ENCODE measurements at regions not wholly inside any gene's neighbourhood (a gene's known extent, or its start where the extent isn't known, plus 50 kb on each side); places are given as distances from the start of the nearest gene placed in this dataset.

DNA sequence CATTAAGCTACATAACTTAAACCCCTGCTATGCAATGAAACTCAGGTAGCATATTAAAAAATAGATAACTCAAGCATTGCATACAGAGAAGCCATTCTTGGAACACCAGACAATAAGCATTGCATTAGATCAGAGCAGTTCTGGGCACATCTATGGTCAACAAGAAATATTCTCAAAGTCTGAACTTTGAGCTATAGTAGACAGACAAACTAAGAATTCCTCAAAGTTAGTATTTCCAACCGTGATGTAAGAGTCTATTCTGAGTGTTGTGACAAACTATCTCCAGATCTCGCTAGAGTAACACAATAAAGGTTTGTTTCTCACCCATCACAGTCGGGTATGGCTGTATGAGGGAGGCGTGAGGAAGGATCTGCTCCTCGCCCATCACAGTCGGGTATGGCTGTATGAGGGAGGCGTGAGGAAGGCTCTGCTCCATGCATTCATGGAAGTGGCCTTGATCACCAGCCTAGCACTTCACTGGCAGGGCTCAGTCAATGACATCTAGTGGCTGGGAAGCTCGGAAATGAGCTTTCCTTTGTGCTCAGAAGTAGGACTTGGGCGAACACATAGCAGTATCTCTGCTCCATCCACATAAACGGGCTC, 61.6 kb upstream of the ANKRD1 start:
- Histone ChIP-seq H3K27ac (replicated peaks) (no peak overlapping the region), H3K27me3 (ENCODE audit: insufficient read depth, poor library complexity, severe bottlenecking) (no peaks in the 10 kb centered on the region), H3K4me3 (replicated peaks; ENCODE audit: insufficient read depth, low read length) (no peak overlapping the region)
- DNase-seq (ENCODE audit: low read depth in 1 of 2, low spot score in 1 of 2), result no peak
- no peak for TF ChIP-seq GABPA (IDR thresholded peaks at IDR 0.05; ENCODE audit: low read depth)
- TF ChIP-seq, protein P1, sequence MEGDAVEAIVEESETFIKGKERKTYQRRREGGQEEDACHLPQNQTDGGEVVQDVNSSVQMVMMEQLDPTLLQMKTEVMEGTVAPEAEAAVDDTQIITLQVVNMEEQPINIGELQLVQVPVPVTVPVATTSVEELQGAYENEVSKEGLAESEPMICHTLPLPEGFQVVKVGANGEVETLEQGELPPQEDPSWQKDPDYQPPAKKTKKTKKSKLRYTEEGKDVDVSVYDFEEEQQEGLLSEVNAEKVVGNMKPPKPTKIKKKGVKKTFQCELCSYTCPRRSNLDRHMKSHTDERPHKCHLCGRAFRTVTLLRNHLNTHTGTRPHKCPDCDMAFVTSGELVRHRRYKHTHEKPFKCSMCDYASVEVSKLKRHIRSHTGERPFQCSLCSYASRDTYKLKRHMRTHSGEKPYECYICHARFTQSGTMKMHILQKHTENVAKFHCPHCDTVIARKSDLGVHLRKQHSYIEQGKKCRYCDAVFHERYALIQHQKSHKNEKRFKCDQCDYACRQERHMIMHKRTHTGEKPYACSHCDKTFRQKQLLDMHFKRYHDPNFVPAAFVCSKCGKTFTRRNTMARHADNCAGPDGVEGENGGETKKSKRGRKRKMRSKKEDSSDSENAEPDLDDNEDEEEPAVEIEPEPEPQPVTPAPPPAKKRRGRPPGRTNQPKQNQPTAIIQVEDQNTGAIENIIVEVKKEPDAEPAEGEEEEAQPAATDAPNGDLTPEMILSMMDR (IDR thresholded peaks at IDR 0.05; ENCODE audit: insufficient read depth, low read length), result no peak
- TF ChIP-seq, protein P2, sequence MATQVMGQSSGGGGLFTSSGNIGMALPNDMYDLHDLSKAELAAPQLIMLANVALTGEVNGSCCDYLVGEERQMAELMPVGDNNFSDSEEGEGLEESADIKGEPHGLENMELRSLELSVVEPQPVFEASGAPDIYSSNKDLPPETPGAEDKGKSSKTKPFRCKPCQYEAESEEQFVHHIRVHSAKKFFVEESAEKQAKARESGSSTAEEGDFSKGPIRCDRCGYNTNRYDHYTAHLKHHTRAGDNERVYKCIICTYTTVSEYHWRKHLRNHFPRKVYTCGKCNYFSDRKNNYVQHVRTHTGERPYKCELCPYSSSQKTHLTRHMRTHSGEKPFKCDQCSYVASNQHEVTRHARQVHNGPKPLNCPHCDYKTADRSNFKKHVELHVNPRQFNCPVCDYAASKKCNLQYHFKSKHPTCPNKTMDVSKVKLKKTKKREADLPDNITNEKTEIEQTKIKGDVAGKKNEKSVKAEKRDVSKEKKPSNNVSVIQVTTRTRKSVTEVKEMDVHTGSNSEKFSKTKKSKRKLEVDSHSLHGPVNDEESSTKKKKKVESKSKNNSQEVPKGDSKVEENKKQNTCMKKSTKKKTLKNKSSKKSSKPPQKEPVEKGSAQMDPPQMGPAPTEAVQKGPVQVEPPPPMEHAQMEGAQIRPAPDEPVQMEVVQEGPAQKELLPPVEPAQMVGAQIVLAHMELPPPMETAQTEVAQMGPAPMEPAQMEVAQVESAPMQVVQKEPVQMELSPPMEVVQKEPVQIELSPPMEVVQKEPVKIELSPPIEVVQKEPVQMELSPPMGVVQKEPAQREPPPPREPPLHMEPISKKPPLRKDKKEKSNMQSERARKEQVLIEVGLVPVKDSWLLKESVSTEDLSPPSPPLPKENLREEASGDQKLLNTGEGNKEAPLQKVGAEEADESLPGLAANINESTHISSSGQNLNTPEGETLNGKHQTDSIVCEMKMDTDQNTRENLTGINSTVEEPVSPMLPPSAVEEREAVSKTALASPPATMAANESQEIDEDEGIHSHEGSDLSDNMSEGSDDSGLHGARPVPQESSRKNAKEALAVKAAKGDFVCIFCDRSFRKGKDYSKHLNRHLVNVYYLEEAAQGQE (IDR thresholded peaks at IDR 0.05; ENCODE audit: insufficient replicate concordance, low read depth), result no peak
- TF ChIP-seq POLR2AphosphoS5 (IDR thresholded peaks at IDR 0.05; ENCODE audit: low read depth), result no peak
- TF ChIP-seq SPI1 (IDR thresholded peaks at IDR 0.05; ENCODE audit: borderline replicate concordance, low read depth), result no peak

DNA sequence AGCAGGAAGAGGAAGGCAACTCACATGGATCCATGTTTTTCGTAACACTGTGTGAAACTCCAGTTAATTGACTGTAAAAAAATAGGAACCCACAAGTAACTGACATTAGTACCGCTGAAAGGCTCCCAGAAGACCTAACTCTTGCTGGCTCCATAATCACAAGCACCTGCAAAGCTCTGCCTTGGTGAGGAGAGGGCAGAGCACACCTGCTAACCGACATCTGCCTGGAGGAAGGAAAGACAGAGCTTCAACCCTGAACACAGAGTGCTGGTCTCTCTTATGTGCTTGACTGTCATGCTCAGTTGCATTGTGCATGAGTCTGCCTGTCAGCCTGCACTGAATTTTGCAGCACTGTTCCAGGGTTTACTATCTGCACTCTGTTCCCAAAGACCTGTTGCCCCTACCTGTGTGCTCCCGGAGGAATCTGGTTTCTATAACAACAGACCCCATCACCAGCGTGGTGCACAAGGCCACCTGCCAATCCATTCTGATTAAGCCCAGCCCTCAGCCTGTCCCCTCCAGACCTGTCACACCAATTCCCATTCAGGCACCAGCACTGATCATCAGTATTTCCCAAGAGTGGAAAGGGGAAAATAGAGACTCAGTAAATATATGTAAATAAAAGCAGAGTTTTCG, 63.1 kb upstream of the ANKRD1 start:
- no peak for DNase-seq (ENCODE audit: low read depth in 1 of 2, low spot score in 1 of 2)
- no peak overlapping the region for H3K4me3 ChIP-seq (replicated peaks; ENCODE audit: insufficient read depth, low read length)
- H3K27ac ChIP-seq (replicated peaks), result no peak overlapping the region
- H3K27me3 ChIP-seq (ENCODE audit: insufficient read depth, poor library complexity, severe bottlenecking), result no peaks in the 10 kb centered on the region
- TF ChIP-seq, protein P1 (IDR thresholded peaks at IDR 0.05; ENCODE audit: insufficient read depth, low read length), result no peak
- TF ChIP-seq SPI1 (IDR thresholded peaks at IDR 0.05; ENCODE audit: borderline replicate concordance, low read depth), result no peak
- TF ChIP-seq, protein P2 (IDR thresholded peaks at IDR 0.05; ENCODE audit: insufficient replicate concordance, low read depth), result no peak
- no peak for TF ChIP-seq GABPA (IDR thresholded peaks at IDR 0.05; ENCODE audit: low read depth)
- TF ChIP-seq POLR2AphosphoS5 (IDR thresholded peaks at IDR 0.05; ENCODE audit: low read depth), result no peak

DNA sequence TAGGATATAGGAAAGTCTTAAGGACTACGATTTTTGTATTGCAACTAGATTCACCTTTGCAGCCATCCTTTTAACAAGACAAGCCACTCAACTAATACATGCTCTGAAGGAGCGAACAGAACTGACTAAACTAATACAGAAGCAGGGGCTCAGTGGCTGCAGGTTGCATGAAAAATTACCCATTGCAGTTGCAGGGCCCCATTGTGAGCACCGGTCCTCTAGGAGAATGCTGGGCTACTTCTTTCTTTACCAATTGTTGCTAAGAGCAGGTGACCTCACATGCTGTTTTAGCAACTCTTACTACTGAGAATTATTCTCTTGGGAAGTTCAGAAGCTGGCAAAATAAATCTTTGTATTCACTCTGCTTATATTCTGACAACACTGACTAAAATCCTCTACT, 64.0 kb upstream of the ANKRD1 start:
- Histone ChIP-seq H3K27me3 (ENCODE audit: insufficient read depth, poor library complexity, severe bottlenecking) (no peaks in the 10 kb centered on the region), H3K27ac (replicated peaks) (no peak overlapping the region), H3K4me3 (replicated peaks; ENCODE audit: insufficient read depth, low read length) (no peak overlapping the region)
- TF ChIP-seq, protein P1 (IDR thresholded peaks at IDR 0.05; ENCODE audit: insufficient read depth, low read length), result no peak
- TF ChIP-seq, protein P2 (IDR thresholded peaks at IDR 0.05; ENCODE audit: insufficient replicate concordance, low read depth), result no peak
- TF ChIP-seq GABPA (IDR thresholded peaks at IDR 0.05; ENCODE audit: low read depth) (no peak), POLR2AphosphoS5 (IDR thresholded peaks at IDR 0.05; ENCODE audit: low read depth) (no peak), SPI1 (IDR thresholded peaks at IDR 0.05; ENCODE audit: borderline replicate concordance, low read depth) (no peak)
- DNase-seq (ENCODE audit: low read depth in 1 of 2, low spot score in 1 of 2), result no peak

All from HL-60 (cell line).